PC-9 (cell line): ENCODE measurements at regions not wholly inside any gene's neighbourhood (a gene's known extent, or its start where the extent isn't known, plus 50 kb on each side); places are given as distances from the start of the nearest gene placed in this dataset.

Experiments used
- BruUV-seq: library from RNA; stranded (reverse); fragments of 400-500 nt; replicated peaks from 2 replicates; lab custom pipeline; 2021; lab: Mats Ljungman, UMichigan
- CTCF ChIA-PET: fragments of 300-600 bp; sonication (Branson Sonifier 250); formaldehyde crosslinking; loops from one replicate; lab custom pipeline; 2022; ENCODE audit warnings: antibody characterized with exemption; lab: Charles Lee
- POLR2A ChIA-PET: fragments of 300-600 bp; sonication (Branson Sonifier 250); formaldehyde crosslinking; loops from one replicate; lab custom pipeline; 2022; ENCODE audit warnings: antibody characterized with exemption; ENCODE audit not compliant: unreplicated experiment; lab: Charles Lee
- DNase-seq, 2 experiments: peaks; one replicate each; pipeline versions ENCODE4 v3.0.0 to v3.0.0-alpha.2; 2015 to 2022; ENCODE audit warnings: mixed read lengths in 1 of 2
- H2AFZ ChIP-seq: fragments of 200-600 bp; sonication (generic); 2 replicates; pipeline ENCODE4 v1.8.1; 2017; ENCODE audit warnings: antibody characterized with exemption
- H3F3A ChIP-seq: fragments of 200-600 bp; sonication (generic); 2 replicates; pipeline ENCODE4 v1.8.1; 2017; ENCODE audit warnings: antibody characterized with exemption, mild to moderate bottlenecking, low read depth; ENCODE audit not compliant: insufficient read depth
- H3K27ac ChIP-seq: fragments of 200-600 bp; sonication (generic); 2 replicates; pipeline ENCODE4 v1.6.1; 2016; ENCODE audit warnings: mixed run types
- H3K27me3 ChIP-seq: fragments of 200-600 bp; sonication (generic); 2 replicates; pipeline ENCODE4 v1.6.1; 2016; ENCODE audit warnings: low read depth, mixed run types; ENCODE audit not compliant: insufficient read depth
- H3K36me3 ChIP-seq: fragments of 200-600 bp; sonication (generic); 2 replicates; pipeline ENCODE4 v1.6.1; 2016; ENCODE audit warnings: low read depth, mixed run types
- H3K4me1 ChIP-seq: fragments of 200-600 bp; sonication (generic); replicated peaks from 2 replicates; pipeline ENCODE4 v1.6.1; 2016; ENCODE audit warnings: mixed run types; ENCODE audit not compliant: insufficient read depth
- H3K4me2 ChIP-seq: fragments of 200-600 bp; sonication (generic); 2 replicates; pipeline ENCODE4 v1.6.1; 2017; ENCODE audit warnings: mixed run types
- H3K4me3 ChIP-seq: fragments of 200-600 bp; sonication (generic); 2 replicates; pipeline ENCODE4 v1.6.1; 2016; ENCODE audit warnings: mixed run types
- H3K79me2 ChIP-seq: fragments of 200-600 bp; sonication (generic); 2 replicates; pipeline ENCODE4 v1.6.1; 2017; ENCODE audit warnings: low read depth, mixed run types
- H3K9me2 ChIP-seq: fragments of 200-600 bp; sonication (generic); 2 replicates; pipeline ENCODE4 v1.8.1; 2017; ENCODE audit warnings: mild to moderate bottlenecking; ENCODE audit not compliant: insufficient read depth
- H3K9me3 ChIP-seq: fragments of 200-600 bp; sonication (generic); 2 replicates; pipeline ENCODE4 v1.8.1; 2016; ENCODE audit warnings: low read depth; ENCODE audit not compliant: insufficient read depth
- H4K20me1 ChIP-seq: fragments of 200-600 bp; sonication (generic); 2 replicates; pipeline ENCODE4 v1.8.1; 2017; ENCODE audit not compliant: insufficient read depth
- EZH2 ChIP-seq: fragments of 200-600 bp; sonication (generic); IDR thresholded peaks from 2 replicates; pipeline ENCODE4 v1.8.0; 2017; ENCODE audit warnings: antibody characterized with exemption, low read depth
- intact Hi-C: fragments of 100-400 bp; cut with micrococcal nuclease; formaldehyde crosslinking; loops from one replicate; pipeline ENCODE4 v1.10.0; 2022; ENCODE audit not compliant: unreplicated experiment
- TF ChIP-seq, protein P1 (sequence below): fragments of 200-600 bp; sonication (generic); conservative IDR thresholded peaks from 2 replicates; pipeline ENCODE4 v1.6.1; 2017; ENCODE audit warnings: mixed run types, antibody characterized with exemption, mild to moderate bottlenecking, moderate library complexity

DNA sequence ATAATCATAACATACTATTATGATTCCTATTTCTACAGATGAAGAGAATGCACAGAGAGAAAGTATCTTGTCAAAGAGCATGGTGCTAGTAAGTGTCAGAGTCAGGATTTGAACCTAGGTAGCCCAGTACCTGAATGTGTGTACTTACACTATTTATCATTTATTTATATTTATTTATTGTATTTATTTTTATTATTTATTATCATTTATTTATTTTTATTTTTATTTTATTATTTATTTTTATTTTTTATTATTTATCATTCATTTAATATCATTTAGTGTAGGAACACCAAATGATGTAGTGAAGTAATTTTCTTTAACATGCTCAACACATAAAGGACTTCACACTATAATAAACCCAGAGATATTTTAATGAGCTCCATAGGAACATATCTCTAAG is 209.4 kb upstream of the ZFP42 start:
- Histone ChIP-seq H3K27me3 (no peaks in the 10 kb centered on the region; the same call in 1 of the 2 replicates), H3K9me2 (no peaks in the 10 kb centered on the region), H3K4me3 (no peak overlapping the region), H3K4me2 (no peak overlapping the region), H3K36me3 (no peaks in the 10 kb centered on the region), H3K4me1 (no peaks in the 10 kb centered on the region), H2AFZ (no peak overlapping the region), H3F3A (no peaks in the 10 kb centered on the region), H3K79me2 (no peaks in the 10 kb centered on the region), H3K27ac (no peak overlapping the region), H3K9me3 (no peaks in the 10 kb centered on the region), H4K20me1 (no peaks in the 10 kb centered on the region)
- TF ChIP-seq, protein P1, sequence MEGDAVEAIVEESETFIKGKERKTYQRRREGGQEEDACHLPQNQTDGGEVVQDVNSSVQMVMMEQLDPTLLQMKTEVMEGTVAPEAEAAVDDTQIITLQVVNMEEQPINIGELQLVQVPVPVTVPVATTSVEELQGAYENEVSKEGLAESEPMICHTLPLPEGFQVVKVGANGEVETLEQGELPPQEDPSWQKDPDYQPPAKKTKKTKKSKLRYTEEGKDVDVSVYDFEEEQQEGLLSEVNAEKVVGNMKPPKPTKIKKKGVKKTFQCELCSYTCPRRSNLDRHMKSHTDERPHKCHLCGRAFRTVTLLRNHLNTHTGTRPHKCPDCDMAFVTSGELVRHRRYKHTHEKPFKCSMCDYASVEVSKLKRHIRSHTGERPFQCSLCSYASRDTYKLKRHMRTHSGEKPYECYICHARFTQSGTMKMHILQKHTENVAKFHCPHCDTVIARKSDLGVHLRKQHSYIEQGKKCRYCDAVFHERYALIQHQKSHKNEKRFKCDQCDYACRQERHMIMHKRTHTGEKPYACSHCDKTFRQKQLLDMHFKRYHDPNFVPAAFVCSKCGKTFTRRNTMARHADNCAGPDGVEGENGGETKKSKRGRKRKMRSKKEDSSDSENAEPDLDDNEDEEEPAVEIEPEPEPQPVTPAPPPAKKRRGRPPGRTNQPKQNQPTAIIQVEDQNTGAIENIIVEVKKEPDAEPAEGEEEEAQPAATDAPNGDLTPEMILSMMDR, result no peak
- POLR2A ChIA-PET, result no interaction called here
- CTCF ChIA-PET, result no interaction called here
- no TSS peak for BruUV-seq
- intact Hi-C loops, result no loop called here
- DNase-seq, result no peak

DNA sequence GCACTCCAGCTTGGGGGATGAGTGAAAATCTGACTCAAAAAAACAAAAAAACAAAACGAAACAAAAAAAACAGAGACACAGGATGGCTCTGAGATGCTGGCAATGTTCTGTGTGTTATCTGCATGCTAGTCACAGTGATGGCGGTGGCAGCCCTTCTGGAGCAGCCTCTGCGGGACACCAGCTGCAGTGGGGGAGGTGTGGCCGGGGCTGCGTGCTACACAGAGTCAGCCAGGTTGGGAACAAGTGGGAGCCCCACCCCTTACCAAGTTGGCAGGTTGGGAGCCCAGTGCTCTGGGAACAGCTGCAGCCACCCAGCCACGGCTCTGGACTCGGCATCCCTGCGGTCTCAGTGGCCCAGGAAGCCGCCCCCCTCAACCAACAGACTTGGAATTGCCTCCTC is 206.5 kb upstream of the ZFP42 start:
- H3K36me3 ChIP-seq, result no peaks in the 10 kb centered on the region
- no peaks in the 10 kb centered on the region for H3K79me2 ChIP-seq
- CTCF ChIA-PET, result no interaction called here
- intact Hi-C loops, result no loop called here
- H4K20me1 ChIP-seq, result no peaks in the 10 kb centered on the region
- BruUV-seq, result no TSS peak
- H3K27ac ChIP-seq, result no peak overlapping the region
- no peaks in the 10 kb centered on the region; the same call in 1 of the 2 replicates for H3K27me3 ChIP-seq
- H3K9me2 ChIP-seq, result no peaks in the 10 kb centered on the region
- H3K9me3 ChIP-seq, result no peaks in the 10 kb centered on the region
- H3F3A ChIP-seq, result no peaks in the 10 kb centered on the region
- H3K4me1 ChIP-seq, result no peaks in the 10 kb centered on the region
- TF ChIP-seq EZH2, result no peak
- TF ChIP-seq, protein P1, result no peak
- H3K4me3 ChIP-seq, result no peak overlapping the region
- no peak for DNase-seq
- POLR2A ChIA-PET, result no interaction called here
- no peak overlapping the region for H2AFZ ChIP-seq
- H3K4me2 ChIP-seq, result no peak overlapping the region

DNA sequence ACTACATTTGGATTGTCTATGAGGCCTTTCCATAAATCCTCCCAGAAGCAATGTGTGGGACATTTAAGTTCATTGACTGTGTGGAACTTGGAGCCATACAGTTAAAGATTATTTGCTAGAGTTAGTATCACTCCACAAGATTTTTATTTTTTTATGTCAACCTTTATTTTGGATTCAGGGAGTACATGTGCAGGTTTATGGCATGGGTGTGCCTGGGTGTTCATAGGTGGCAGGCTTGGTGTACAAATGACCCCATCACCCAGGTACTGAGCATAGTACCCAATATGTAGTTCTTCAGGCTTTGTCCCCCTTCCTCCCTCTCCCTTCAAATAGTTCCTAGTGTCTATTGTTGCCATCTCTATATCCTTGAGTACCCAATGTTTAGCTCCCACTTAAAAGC is 199.8 kb upstream of the ZFP42 start:
- DNase-seq, result no peak
- Histone ChIP-seq H4K20me1 (no peaks in the 10 kb centered on the region), H3K4me3 (no peak overlapping the region), H3K36me3 (no peaks in the 10 kb centered on the region), H2AFZ (no peak overlapping the region), H3K27me3 (no peaks in the 10 kb centered on the region), H3K9me3 (no peaks in the 10 kb centered on the region), H3K9me2 (no peaks in the 10 kb centered on the region), H3K4me1 (no peaks in the 10 kb centered on the region), H3K79me2 (no peaks in the 10 kb centered on the region), H3K27ac (no peak overlapping the region), H3F3A (no peaks in the 10 kb centered on the region), H3K4me2 (no peak overlapping the region)
- TF ChIP-seq, protein P1, result no peak
- no peak for TF ChIP-seq EZH2
- no TSS peak for BruUV-seq
- CTCF ChIA-PET, result no interaction called here
- intact Hi-C loops, result no loop called here
- POLR2A ChIA-PET, result no interaction called here
